Occipital lobe (tissue), 1 donor: ENCODE measurements at regions not wholly inside any gene's neighbourhood (a gene's known extent, or its start where the extent isn't known, plus 50 kb on each side); places are given as distances from the start of the nearest gene placed in this dataset.
"Not testable (repeated sequence)": the region's sequence is repeated elsewhere in the genome, so short reads cannot be mapped to it uniquely, and the experiment has no call there.

Source experiments
- DNase-seq: peaks from one replicate; lab custom pipeline; 2025; lab: John Stamatoyannopoulos, UW

- no peak for DNase-seq
Measured at GRCh38 chr20:48331518-48332286, 496.1 kb downstream of the PREX1 start.

GRCh38 chr20:48329676-48330664 is 497.8 kb downstream of the PREX1 start:
- no peak for DNase-seq

GRCh38 chr20:48329031-48329615 is 498.7 kb downstream of the PREX1 start:
- no peak for DNase-seq

- not testable (repeated sequence) for DNase-seq
Measured at GRCh38 chr20:48327848-48328247, 500.0 kb downstream of the PREX1 start.

GRCh38 chr20:48326868-48327267 is 500.9 kb downstream of the PREX1 start:
- no peak for DNase-seq

DNA sequence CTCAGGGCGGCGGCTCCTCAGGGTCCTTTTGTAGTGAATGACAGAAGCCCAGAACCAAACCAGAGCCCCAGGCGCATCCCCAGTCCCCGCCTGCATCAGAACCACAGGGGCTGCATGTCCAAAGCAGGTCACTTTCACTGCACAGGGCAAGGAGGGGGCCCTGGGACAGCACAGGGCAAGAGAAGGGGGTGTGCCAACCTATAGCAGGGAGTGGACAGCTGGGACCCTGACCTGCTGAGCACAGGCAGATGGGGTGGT is 501.4 kb downstream of the PREX1 start:
- DNase-seq = no peak

GRCh38 chr20:48325656-48326433 is 502.0 kb downstream of the PREX1 start:
- no peak for DNase-seq

DNA sequence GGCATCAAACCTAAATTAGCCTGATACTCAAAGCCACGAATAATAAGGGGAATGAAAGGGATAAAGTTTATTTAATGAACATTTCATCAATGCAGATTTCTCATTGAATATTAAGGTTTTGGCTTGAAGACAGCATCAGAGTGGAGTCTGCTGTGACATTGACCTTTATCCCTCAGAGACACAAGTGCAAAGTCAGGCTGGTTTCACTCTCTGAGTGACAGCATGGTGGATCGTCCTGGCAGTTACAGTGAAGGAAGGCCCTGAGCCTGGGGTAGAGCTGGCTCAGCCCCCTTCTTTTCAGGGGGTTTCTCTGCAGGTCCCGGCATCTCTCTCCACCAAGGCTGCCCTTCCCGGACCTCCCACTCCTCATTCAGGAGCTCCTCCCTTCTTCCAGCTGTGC is 503.1 kb downstream of the PREX1 start:
- no peak for DNase-seq

- DNase-seq = no peak
Measured at GRCh38 chr20:48321271-48321670, 506.5 kb downstream of the PREX1 start.

DNA sequence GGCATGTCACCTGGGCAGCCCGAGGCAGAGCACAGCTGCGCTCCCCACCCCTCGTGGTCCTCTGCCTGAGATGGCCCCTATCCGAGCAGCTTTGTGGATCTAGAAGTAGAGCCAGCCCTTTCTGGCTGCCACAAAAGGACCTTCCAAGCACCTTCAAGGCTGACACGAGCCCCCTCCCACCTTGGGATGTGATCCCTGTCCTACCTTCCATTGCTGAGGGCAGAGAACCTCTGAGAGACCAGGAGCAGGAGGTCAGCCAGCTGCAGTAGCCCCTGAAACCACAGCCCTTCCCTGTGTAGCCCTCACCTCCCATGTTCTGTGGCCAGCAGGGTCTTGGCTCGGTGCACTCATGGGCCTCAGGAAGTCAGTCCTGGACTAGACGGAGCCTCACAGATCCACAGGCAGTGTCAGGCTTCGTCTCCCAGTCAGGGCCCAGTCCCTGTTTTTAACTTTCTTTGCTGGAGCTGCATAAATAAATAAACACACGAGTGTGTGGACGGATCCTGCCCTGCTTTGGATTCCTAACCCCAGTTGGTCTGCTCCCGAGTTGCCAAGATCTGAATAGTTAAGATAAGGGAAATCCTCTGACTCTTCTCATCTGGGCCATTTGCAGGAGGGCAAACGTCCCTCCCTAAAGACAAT is 507.7 kb downstream of the PREX1 start:
- no peak for DNase-seq

DNA sequence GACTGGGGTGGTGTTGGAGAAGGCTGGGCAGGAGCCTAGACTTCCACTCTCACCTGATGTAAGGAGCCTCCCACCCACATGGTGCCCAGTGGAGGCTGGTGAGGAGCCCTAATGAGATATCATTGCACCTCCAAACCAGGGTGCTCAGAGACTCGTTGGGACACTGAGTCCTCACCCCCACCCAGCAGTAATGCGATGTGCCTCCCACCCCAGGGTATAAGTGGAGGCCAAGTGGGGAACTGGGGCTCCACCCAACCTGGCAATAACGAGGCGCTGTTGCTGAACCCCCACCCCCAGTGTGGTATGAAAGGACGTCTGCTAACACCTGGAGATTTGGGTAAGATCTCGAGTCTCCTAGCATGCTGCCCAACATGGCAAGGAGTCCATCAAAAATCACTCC is 510.2 kb downstream of the PREX1 start:
- no peak for DNase-seq

DNA sequence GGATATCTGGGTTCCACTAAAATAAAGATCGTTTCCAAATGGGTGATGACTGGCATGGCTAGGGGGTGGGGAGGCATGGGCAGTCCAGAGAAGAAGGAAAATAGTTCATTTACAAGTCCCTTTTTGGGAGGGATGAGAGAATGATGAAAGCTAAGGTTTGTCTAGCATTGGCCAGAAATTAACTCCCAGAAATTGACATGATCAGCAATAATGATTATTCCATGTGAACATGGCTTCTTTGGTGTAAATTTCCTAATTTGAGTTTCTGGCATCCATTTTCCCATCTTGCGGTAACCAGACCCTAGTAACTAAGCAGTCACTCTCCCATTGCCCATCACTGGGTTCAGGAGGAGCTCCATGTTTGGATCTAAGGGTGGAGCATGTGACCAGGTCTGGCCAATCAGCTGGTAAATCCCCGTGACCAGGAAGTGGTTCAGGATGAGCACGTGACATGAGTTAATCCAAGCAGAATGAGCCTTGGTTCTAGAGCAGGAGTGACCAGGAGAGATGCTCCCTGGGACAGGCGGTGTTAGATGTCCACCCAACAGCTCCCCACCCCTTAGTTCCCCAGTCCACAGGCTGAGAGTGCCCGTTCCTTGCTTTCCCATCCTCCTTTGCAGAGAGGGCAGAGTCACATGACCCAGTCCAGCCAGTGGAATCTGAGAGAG is 512.7 kb downstream of the PREX1 start:
- no peak for DNase-seq

DNA sequence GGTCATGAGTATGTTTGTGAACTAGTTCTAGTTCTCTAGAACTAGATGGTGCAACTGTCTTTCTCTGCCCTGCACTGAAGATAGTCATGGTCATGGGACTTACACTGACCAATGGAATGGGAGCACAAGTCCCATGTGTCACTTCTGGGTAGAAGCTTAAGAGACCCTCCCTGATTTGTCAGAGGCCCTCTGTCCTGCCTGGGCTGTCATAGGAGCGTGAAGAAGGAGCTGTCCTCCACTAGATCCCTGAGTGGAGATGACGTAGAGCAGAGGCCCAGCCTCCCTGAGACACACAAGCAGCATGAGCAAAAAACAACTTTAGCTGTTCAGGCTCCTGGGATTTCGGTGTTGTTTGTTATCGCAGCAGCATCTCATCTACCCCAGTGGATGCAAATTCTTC is 514.5 kb downstream of the PREX1 start:
- no peak for DNase-seq

DNA sequence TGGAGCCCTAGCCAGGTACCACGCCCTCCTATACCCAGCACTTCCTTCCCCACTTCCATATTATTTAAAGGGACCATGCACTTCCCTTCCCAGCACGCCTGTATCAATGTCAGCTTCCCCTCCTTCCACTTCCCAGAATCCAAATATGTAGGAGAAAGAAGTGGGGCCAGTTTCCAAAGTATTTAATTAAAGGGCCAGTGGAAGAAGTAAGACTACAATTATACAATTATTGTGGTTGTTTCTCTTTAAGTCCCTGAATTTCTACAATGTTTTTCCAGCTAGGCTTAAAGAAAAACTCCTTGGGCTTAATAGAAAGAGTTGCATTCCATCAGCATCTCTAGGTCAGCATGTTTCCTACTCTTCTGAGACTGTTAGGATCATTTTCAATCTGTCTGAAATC is 515.8 kb downstream of the PREX1 start:
- no peak for DNase-seq

GRCh38 chr20:48310305-48310704 is 517.5 kb downstream of the PREX1 start:
- no peak for DNase-seq

DNA sequence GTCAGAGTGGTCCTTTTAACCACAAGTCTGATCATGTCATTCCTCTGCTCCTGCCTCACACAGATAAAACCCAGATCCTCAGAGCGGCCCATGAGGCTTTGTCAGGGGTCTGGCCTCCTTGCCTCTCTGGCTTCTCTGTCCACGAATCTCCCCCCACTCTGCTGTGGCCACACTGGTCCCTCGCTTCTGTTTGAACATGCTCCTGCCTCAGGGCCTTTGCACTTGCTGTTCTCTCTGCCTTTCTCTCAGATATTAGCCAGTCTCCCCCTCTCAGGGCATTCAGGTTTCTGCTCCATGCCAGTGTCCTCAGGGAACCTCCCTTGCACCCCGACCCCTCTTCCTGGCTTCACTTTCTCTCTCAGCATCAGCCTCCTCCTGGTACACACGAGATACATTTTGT is 518.5 kb downstream of the PREX1 start:
- DNase-seq = no peak

DNA sequence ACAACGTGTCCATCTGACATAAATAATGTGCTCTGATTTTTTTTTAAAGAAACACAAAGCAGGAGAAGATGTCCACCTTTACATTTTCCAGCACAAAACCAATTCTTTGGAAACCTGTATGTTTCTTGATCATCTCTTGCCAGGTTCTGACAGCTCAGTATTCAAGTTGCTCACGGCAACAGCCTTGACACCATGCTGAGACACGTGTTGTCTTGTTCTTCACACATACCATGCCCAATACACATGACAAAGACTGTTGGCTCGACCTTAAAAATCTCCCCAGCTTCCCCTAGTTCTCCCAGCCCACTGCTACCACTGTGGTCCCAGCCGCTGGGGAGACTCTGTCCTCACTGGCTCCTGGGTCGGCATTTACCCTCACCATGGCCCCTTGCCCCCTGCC is 518.9 kb downstream of the PREX1 start:
- DNase-seq = no peak

- DNase-seq = no peak
Measured at GRCh38 chr20:48308232-48308781, 519.5 kb downstream of the PREX1 start.

DNA sequence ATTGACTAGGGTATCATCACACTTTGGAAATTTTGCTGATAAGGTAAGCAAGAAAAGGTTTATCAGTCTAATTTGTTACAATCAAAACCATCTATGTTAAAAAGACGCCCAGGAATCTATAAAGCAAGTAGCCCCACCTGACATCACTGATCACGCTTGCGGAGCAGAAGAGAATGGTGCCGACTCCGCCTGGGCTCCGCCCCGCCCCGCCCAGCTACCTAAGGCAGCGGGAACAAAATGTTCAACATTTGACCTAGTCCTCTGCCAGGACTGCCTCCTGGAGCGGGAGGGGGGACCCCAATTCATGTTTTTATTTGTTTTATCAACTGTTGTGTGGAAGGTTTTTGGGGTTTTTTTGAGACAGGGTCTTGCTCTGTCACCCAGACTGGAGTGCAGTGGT is 520.5 kb downstream of the PREX1 start:
- DNase-seq = no peak

- no peak for DNase-seq
Measured at GRCh38 chr20:48302844-48303542, 517.7 kb upstream of the SULF2 start.
